GM23338 (cell line): ENCODE measurements at regions not wholly inside any gene's neighbourhood (a gene's known extent, or its start where the extent isn't known, plus 50 kb on each side); places are given as distances from the start of the nearest gene placed in this dataset.

Experiments
- ATAC-seq: fragments of 200-7000 bp; cut with Tn5 transposase; 3 replicates; pipeline ENCODE4 v1.9.1; 2020
- DNase-seq: peaks from one replicate; pipeline ENCODE4 v3.0.0-alpha.2; 2015; ENCODE audit warnings: low spot score
- H2AFZ ChIP-seq: fragments of 200-600 bp; sonication (generic); 2 replicates; pipeline ENCODE4 v1.8.0; 2016; ENCODE audit warnings: antibody characterized with exemption, mild to moderate bottlenecking, moderate library complexity
- H3F3A ChIP-seq: fragments of 200-600 bp; sonication (generic); replicated peaks from 2 replicates; pipeline ENCODE4 v1.8.0; 2017; ENCODE audit warnings: antibody characterized with exemption, mixed run types, low read depth
- H3K27ac ChIP-seq: fragments of 200-600 bp; sonication (generic); 2 replicates; pipeline ENCODE4 v1.6.1; 2016; ENCODE audit warnings: low read depth
- H3K27me3 ChIP-seq: fragments of 200-600 bp; sonication (generic); 2 replicates; pipeline ENCODE4 v1.8.0; 2016; ENCODE audit warnings: mild to moderate bottlenecking, mixed run types, moderate library complexity; ENCODE audit not compliant: insufficient read depth
- H3K36me3 ChIP-seq: fragments of 200-600 bp; sonication (generic); 2 replicates; pipeline ENCODE4 v1.8.0; 2016; ENCODE audit warnings: mild to moderate bottlenecking; ENCODE audit not compliant: insufficient read depth
- H3K4me1 ChIP-seq: fragments of 200-600 bp; sonication (generic); 2 replicates; pipeline ENCODE4 v1.8.0; 2016; ENCODE audit warnings: mild to moderate bottlenecking, moderate library complexity; ENCODE audit not compliant: insufficient read depth
- H3K4me2 ChIP-seq: fragments of 200-600 bp; sonication (generic); 2 replicates; pipeline ENCODE4 v1.7.1; 2017; ENCODE audit warnings: mixed run types
- H3K4me3 ChIP-seq: fragments of 200-600 bp; sonication (generic); 2 replicates; pipeline ENCODE4 v1.6.1; 2016; ENCODE audit warnings: mixed run types
- H3K79me2 ChIP-seq: fragments of 200-600 bp; sonication (generic); replicated peaks from 2 replicates; pipeline ENCODE4 v1.8.0; 2017; ENCODE audit warnings: mild to moderate bottlenecking; ENCODE audit not compliant: insufficient read depth
- H3K9me2 ChIP-seq: fragments of 200-600 bp; sonication (generic); 2 replicates; pipeline ENCODE4 v1.8.0; 2017; ENCODE audit not compliant: insufficient read depth
- H4K20me1 ChIP-seq: fragments of 200-600 bp; sonication (generic); replicated peaks from 2 replicates; pipeline ENCODE4 v1.8.0; 2017; ENCODE audit warnings: mild to moderate bottlenecking; ENCODE audit not compliant: insufficient read depth
- H3K27ac Mint-ChIP-seq: 2 replicates; pipeline ENCODE4 v1.8.0; 2020; ENCODE audit warnings: inconsistent platforms, mild to moderate bottlenecking, moderate library complexity, mixed read lengths
- H3K27me3 Mint-ChIP-seq: 3 replicates; pipeline ENCODE4 v1.8.0; 2022; ENCODE audit warnings: low read depth, mild to moderate bottlenecking, moderate library complexity, mixed read lengths, inconsistent platforms; ENCODE audit not compliant: insufficient read depth, poor library complexity
- H3K36me3 Mint-ChIP-seq: 3 replicates; pipeline ENCODE4 v1.8.0; 2021; ENCODE audit warnings: low read depth, mild to moderate bottlenecking, inconsistent platforms, moderate library complexity, mixed read lengths
- H3K4me1 Mint-ChIP-seq: 3 replicates; pipeline ENCODE4 v1.8.0; 2020; ENCODE audit warnings: mild to moderate bottlenecking, inconsistent platforms, mixed read lengths
- H3K4me3 Mint-ChIP-seq: 3 replicates; pipeline ENCODE4 v1.8.0; 2021; ENCODE audit warnings: moderate library complexity, mild to moderate bottlenecking, inconsistent platforms, mixed read lengths
- H3K9me3 Mint-ChIP-seq: 3 replicates; pipeline ENCODE4 v1.8.0; 2020; ENCODE audit warnings: moderate library complexity, mild to moderate bottlenecking, inconsistent platforms, mixed read lengths
- CREB1 ChIP-seq: fragments of 250-450 bp; sonication (Bioruptor Pico); IDR thresholded peaks from 2 replicates; pipeline ENCODE4 v1.5.0; 2020; ENCODE audit warnings: low read depth, mild to moderate bottlenecking, moderate library complexity
- CTCF ChIP-seq, 2 experiments: fragments of 200-600 bp in 1 of 2; sonication (generic) in 1 of 2; conservative IDR thresholded peaks; 2 replicates each; pipeline versions ENCODE4 v1.5.1 to v1.6.1; 2016 to 2017; ENCODE audit warnings: antibody characterized with exemption in 2 of 2, low read depth in 2 of 2, mild to moderate bottlenecking in 2 of 2, moderate library complexity in 1 of 2
- EZH2 ChIP-seq: fragments of 200-600 bp; sonication (generic); IDR thresholded peaks from one replicate; pipeline ENCODE4 v1.8.0; 2017; ENCODE audit warnings: antibody characterized with exemption, mild to moderate bottlenecking, low read depth; ENCODE audit not compliant: unreplicated experiment
- EZH2phosphoT487 ChIP-seq: fragments of 200-600 bp; sonication (generic); IDR thresholded peaks from one replicate; pipeline ENCODE4 v1.8.1; 2018; ENCODE audit warnings: antibody characterized with exemption; ENCODE audit not compliant: unreplicated experiment
- JUNB ChIP-seq: IDR thresholded peaks from one replicate; pipeline ENCODE4 v1.6.1; 2016; ENCODE audit warnings: antibody characterized with exemption; ENCODE audit not compliant: unreplicated experiment
- NANOG ChIP-seq: IDR thresholded peaks from 2 replicates; pipeline ENCODE4 v1.6.1; 2016; ENCODE audit warnings: antibody characterized with exemption, borderline replicate concordance
- POLR2AphosphoS5 ChIP-seq: IDR thresholded peaks from 2 replicates; pipeline ENCODE4 v1.6.1; 2016; ENCODE audit warnings: antibody characterized with exemption, low read depth
- REST ChIP-seq: IDR thresholded peaks from one replicate; pipeline ENCODE4 v1.6.1; 2018; ENCODE audit warnings: antibody characterized with exemption; ENCODE audit not compliant: unreplicated experiment
- STAT1 ChIP-seq: IDR thresholded peaks from one replicate; pipeline ENCODE4 v1.6.1; 2016; ENCODE audit warnings: antibody characterized with exemption; ENCODE audit not compliant: unreplicated experiment
- ZNF114 ChIP-seq: fragments of 250-450 bp; sonication (Bioruptor Pico); IDR thresholded peaks from 2 replicates; pipeline ENCODE4 v1.5.0; 2020; ENCODE audit warnings: mild to moderate bottlenecking, moderate library complexity
- ZNF331 ChIP-seq: fragments of 250-450 bp; sonication (Bioruptor Pico); IDR thresholded peaks from 2 replicates; pipeline ENCODE4 v1.5.0; 2020; ENCODE audit warnings: low read depth, mild to moderate bottlenecking, moderate library complexity
- TF ChIP-seq, protein P1 (sequence below): fragments of 250-450 bp; sonication (Bioruptor Pico); IDR thresholded peaks from 2 replicates; pipeline ENCODE4 v1.5.0; 2020; ENCODE audit warnings: mild to moderate bottlenecking, moderate library complexity
- TF ChIP-seq, protein P2 (sequence below): IDR thresholded peaks from 2 replicates; pipeline ENCODE4 v1.6.1; 2016; ENCODE audit warnings: antibody characterized with exemption

GRCh38 chr4:164068392-164068791, 573.9 kb downstream of the TMA16 start:
- H3K79me2 ChIP-seq, result no peaks in the 10 kb centered on the region
- no peak overlapping the region for H2AFZ ChIP-seq
- no peak overlapping the region for H3K27ac ChIP-seq
- no peaks in the 10 kb centered on the region for H3F3A ChIP-seq
- TF ChIP-seq CTCF (conservative IDR thresholded peaks at IDR 0.05; ENCODE audit: low read depth in 2 of 2) (no peak), NANOG (no peak), ZNF114 (CRISPR knock-in tag) (no peak), POLR2AphosphoS5 (no peak), CREB1 (CRISPR knock-in tag) (no peak), ZNF331 (CRISPR knock-in tag) (no peak), EZH2phosphoT487 (no peak), JUNB (no peak), REST (no peak), EZH2 (no peak), STAT1 (no peak)
- TF ChIP-seq, protein P1, sequence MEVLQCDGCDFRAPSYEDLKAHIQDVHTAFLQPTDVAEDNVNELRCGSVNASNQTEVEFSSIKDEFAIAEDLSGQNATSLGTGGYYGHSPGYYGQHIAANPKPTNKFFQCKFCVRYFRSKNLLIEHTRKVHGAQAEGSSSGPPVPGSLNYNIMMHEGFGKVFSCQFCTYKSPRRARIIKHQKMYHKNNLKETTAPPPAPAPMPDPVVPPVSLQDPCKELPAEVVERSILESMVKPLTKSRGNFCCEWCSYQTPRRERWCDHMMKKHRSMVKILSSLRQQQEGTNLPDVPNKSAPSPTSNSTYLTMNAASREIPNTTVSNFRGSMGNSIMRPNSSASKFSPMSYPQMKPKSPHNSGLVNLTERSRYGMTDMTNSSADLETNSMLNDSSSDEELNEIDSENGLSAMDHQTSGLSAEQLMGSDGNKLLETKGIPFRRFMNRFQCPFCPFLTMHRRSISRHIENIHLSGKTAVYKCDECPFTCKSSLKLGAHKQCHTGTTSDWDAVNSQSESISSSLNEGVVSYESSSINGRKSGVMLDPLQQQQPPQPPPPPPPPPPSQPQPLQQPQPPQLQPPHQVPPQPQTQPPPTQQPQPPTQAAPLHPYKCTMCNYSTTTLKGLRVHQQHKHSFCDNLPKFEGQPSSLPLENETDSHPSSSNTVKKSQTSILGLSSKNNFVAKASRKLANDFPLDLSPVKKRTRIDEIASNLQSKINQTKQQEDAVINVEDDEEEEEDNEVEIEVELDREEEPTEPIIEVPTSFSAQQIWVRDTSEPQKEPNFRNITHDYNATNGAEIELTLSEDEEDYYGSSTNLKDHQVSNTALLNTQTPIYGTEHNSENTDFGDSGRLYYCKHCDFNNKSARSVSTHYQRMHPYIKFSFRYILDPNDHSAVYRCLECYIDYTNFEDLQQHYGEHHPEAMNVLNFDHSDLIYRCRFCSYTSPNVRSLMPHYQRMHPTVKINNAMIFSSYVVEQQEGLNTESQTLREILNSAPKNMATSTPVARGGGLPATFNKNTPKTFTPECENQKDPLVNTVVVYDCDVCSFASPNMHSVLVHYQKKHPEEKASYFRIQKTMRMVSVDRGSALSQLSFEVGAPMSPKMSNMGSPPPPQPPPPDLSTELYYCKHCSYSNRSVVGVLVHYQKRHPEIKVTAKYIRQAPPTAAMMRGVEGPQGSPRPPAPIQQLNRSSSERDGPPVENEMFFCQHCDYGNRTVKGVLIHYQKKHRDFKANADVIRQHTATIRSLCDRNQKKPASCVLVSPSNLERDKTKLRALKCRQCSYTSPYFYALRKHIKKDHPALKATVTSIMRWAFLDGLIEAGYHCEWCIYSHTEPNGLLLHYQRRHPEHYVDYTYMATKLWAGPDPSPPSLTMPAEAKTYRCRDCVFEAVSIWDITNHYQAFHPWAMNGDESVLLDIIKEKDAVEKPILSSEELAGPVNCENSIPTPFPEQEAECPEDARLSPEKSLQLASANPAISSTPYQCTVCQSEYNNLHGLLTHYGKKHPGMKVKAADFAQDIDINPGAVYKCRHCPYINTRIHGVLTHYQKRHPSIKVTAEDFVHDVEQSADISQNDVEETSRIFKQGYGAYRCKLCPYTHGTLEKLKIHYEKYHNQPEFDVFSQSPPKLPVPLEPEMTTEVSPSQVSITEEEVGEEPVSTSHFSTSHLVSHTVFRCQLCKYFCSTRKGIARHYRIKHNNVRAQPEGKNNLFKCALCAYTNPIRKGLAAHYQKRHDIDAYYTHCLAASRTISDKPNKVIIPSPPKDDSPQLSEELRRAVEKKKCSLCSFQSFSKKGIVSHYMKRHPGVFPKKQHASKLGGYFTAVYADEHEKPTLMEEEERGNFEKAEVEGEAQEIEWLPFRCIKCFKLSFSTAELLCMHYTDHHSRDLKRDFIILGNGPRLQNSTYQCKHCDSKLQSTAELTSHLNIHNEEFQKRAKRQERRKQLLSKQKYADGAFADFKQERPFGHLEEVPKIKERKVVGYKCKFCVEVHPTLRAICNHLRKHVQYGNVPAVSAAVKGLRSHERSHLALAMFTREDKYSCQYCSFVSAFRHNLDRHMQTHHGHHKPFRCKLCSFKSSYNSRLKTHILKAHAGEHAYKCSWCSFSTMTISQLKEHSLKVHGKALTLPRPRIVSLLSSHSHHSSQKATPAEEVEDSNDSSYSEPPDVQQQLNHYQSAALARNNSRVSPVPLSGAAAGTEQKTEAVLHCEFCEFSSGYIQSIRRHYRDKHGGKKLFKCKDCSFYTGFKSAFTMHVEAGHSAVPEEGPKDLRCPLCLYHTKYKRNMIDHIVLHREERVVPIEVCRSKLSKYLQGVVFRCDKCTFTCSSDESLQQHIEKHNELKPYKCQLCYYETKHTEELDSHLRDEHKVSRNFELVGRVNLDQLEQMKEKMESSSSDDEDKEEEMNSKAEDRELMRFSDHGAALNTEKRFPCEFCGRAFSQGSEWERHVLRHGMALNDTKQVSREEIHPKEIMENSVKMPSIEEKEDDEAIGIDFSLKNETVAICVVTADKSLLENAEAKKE (CRISPR knock-in tag), result no peak
- TF ChIP-seq, protein P2, sequence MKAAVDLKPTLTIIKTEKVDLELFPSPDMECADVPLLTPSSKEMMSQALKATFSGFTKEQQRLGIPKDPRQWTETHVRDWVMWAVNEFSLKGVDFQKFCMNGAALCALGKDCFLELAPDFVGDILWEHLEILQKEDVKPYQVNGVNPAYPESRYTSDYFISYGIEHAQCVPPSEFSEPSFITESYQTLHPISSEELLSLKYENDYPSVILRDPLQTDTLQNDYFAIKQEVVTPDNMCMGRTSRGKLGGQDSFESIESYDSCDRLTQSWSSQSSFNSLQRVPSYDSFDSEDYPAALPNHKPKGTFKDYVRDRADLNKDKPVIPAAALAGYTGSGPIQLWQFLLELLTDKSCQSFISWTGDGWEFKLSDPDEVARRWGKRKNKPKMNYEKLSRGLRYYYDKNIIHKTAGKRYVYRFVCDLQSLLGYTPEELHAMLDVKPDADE, result no peak
- H3K4me3 ChIP-seq, result no peak overlapping the region
- H3K36me3 Mint-ChIP-seq, result peaks cover 28% of the 10 kb centered on the region; the same call in 2 of the 3 replicates
- H3K4me1 ChIP-seq, result no peaks in the 10 kb centered on the region
- H3K27ac Mint-ChIP-seq, result no peak overlapping the region
- H3K4me2 ChIP-seq, result no peak overlapping the region
- H3K4me1 Mint-ChIP-seq, result peaks cover 5% of the 10 kb centered on the region
- no peaks in the 10 kb centered on the region for H3K27me3 ChIP-seq
- no peaks in the 10 kb centered on the region for H4K20me1 ChIP-seq
- ATAC-seq (no peak), DNase-seq (no peak)
- 0 out of 2 replicates have a peak, but pooled peaks cover 4% of the 10 kb centered on the region for H3K36me3 ChIP-seq
- no peak overlapping the region for H3K4me3 Mint-ChIP-seq
- H3K9me2 ChIP-seq, result 0 out of 2 replicates have a peak, but pooled peaks cover 5% of the 10 kb centered on the region
- no peaks in the 10 kb centered on the region for H3K27me3 Mint-ChIP-seq
- peaks cover 41% of the 10 kb centered on the region for H3K9me3 Mint-ChIP-seq
